ENCODE measurements at regions not wholly inside any gene's neighbourhood (a gene's known extent, or its start where the extent isn't known, plus 50 kb on each side); places are given as distances from the start of the nearest gene placed in this dataset.

- WGBS = 56% methylated on average over 2 of the region's 2 CpGs
Observed at GRCh38 chr10:29096303-29096824, 192.5 kb upstream of the LYZL1 start.

GRCh38 chr10:29098423-29098822, 190.4 kb upstream of the LYZL1 start:
- DNase-seq (ENCODE audit: low spot score) = no peak
- no peaks in the 10 kb centered on the region for H3K36me3 ChIP-seq
- no peaks in the 10 kb centered on the region for H3K27me3 ChIP-seq (replicated peaks; ENCODE audit: insufficient read depth)
- WGBS = 88% methylated on average over 1 of the region's 1 CpG
- H3K9me3 ChIP-seq = no peaks in the 10 kb centered on the region
- H3K27ac ChIP-seq = no peak overlapping the region
- H3K4me3 ChIP-seq = no peak overlapping the region
- no peak for TF ChIP-seq CTCF (IDR thresholded peaks at IDR 0.05)
- TF ChIP-seq POLR2AphosphoS5 (IDR thresholded peaks at IDR 0.05) = no peak
- no peak for TF ChIP-seq POLR2A (IDR thresholded peaks at IDR 0.05)
- H3K4me1 ChIP-seq (replicated peaks) = peaks cover 14% of the 10 kb centered on the region
- intact Hi-C loops (cut with DNase I) = no loop called here

More at GRCh38 chr10:29096303-29096824, 192.5 kb upstream of the LYZL1 start:
- intact Hi-C loops (cut with DNase I) = no loop called here
- Histone ChIP-seq H3K27ac (no peak overlapping the region), H3K4me1 (replicated peaks) (peaks cover 14% of the 10 kb centered on the region), H3K36me3 (no peaks in the 10 kb centered on the region), H3K9me3 (no peaks in the 10 kb centered on the region), H3K4me3 (no peak overlapping the region), H3K27me3 (replicated peaks; ENCODE audit: insufficient read depth) (no peaks in the 10 kb centered on the region)
- TF ChIP-seq CTCF (IDR thresholded peaks at IDR 0.05) (no peak), POLR2A (IDR thresholded peaks at IDR 0.05) (no peak), POLR2AphosphoS5 (IDR thresholded peaks at IDR 0.05) (no peak)
- no peak for DNase-seq (ENCODE audit: low spot score)

DNA sequence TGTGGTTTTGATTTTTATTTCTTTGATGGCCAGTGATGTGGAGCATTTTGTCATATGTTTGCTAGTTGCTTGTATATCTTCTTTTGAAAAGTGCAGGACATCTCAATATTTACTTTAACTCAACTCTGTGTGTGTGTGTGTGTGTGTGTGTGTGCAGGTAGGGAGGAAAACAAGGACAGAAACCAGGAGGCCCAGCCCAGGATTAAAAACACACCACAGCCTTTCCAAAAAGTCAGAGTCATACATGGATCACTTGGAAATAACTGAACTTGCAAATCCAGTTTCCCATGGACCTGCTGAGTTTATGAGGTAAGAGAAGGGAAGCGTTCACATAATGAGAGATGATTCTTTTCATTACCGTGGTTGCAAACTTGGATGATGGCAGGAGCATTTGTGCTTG, 189.9 kb upstream of the LYZL1 start:
- Histone ChIP-seq H3K4me1 (replicated peaks) (peaks cover 14% of the 10 kb centered on the region), H3K36me3 (no peaks in the 10 kb centered on the region), H3K4me3 (no peak overlapping the region), H3K27me3 (replicated peaks; ENCODE audit: insufficient read depth) (no peaks in the 10 kb centered on the region), H3K9me3 (no peaks in the 10 kb centered on the region), H3K27ac (peak overlapping the region; percentile 15 to 52)
- intact Hi-C loops (cut with DNase I) = no loop called here
- TF ChIP-seq POLR2AphosphoS5 (IDR thresholded peaks at IDR 0.05) (peak; percentile 80), CTCF (IDR thresholded peaks at IDR 0.05) (no peak)
- 26% methylated on average over 2 of the region's 2 CpGs for WGBS
- peak; percentile 76 for DNase-seq (ENCODE audit: low spot score)

DNA sequence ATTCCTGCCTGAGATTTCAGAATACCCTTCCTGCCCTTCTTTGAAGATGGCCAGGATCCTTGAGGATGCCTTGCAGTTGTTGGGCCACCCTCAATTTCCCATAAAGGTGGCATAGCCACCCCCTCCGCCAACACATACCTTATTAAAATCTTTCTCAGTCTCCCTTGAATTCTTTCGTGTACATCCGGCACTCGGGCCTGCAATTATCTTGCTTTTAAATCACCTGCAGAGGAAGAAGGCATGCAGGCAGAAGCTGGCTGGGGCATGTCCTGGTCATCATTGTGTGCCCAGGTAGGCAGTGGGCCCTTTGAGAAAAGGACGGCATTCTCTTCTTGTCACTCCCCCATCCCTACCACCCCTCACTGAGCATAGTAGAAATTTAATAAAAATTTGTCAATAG, 189.5 kb upstream of the LYZL1 start:
- 49% methylated on average over 5 of the region's 5 CpGs for WGBS
- TF ChIP-seq CTCF (IDR thresholded peaks at IDR 0.05) (no peak), POLR2A (IDR thresholded peaks at IDR 0.05) (no peak)
- H3K27ac ChIP-seq = peak overlapping the region; percentile 15 to 52

DNA sequence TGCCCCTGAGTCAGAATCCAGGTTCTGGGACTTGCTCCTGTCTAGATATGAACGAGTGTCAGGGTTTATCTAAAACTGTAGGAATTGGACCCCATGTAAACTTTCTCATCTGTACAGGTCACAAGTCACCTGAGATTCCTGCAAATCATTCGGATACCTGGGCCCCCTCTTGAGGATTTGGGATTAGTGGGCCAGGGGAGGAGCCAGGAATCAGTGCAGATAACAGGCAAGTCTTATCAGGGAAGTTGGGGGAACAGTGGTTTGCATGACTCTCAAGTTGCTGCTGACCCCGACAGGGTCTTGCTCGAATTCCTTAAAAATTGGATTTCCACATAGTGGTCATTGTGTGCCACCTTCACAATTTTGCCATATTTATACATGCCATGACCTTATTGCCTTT, 188.4 kb upstream of the LYZL1 start:
- WGBS = 91% methylated on average over 4 of the region's 4 CpGs
- H3K4me3 ChIP-seq = no peak overlapping the region
- DNase-seq (ENCODE audit: low spot score) = no peak
- H3K27ac ChIP-seq = peak overlapping the region; percentile 15 to 52
- no peaks in the 10 kb centered on the region for H3K9me3 ChIP-seq
- peaks cover 20% of the 10 kb centered on the region for H3K4me1 ChIP-seq (replicated peaks)
- no peaks in the 10 kb centered on the region for H3K36me3 ChIP-seq
- TF ChIP-seq POLR2AphosphoS5 (IDR thresholded peaks at IDR 0.05) (no peak), CTCF (IDR thresholded peaks at IDR 0.05) (no peak), POLR2A (IDR thresholded peaks at IDR 0.05) (no peak)
- intact Hi-C loops (cut with DNase I) = no loop called here
- H3K27me3 ChIP-seq (replicated peaks; ENCODE audit: insufficient read depth) = no peaks in the 10 kb centered on the region

More for the DNA sequence above, 189.5 kb upstream of the LYZL1 start:
- intact Hi-C loops (cut with DNase I) = no loop called here
- peaks cover 15% of the 10 kb centered on the region for H3K4me1 ChIP-seq (replicated peaks)
- no peaks in the 10 kb centered on the region for H3K27me3 ChIP-seq (replicated peaks; ENCODE audit: insufficient read depth)
- no peak overlapping the region for H3K4me3 ChIP-seq
- H3K9me3 ChIP-seq = no peaks in the 10 kb centered on the region
- no peak for DNase-seq (ENCODE audit: low spot score)
- H3K36me3 ChIP-seq = no peaks in the 10 kb centered on the region
